ENCODE measurements at regions not wholly inside any gene's neighbourhood (a gene's known extent, or its start where the extent isn't known, plus 50 kb on each side); places are given as distances from the start of the nearest gene placed in this dataset.

DNA sequence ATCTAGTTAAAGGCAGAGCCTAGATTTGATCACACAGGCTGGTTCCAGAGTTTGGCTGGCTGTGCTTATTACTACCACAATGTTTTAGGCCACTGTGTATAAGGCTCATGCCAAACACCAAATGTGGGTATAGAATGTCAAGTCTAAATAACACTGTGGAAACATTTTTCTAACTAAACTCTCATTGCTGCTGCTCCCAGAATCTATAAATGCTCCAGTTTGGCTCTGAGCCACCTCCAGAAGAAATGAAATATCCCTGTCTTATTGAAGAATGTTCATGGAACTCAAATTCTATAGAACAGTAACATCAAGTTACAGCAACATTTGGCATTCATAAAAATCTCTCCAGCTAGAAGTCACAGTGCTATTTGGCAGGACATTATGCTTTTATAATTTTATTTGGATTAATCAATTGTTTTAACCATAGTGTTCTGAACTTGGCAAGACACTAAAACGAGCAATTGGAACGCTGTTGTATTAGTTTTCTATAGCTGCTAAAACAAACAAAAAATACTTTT, 178.1 kb upstream of the COX7C start:
- TF ChIP-seq, protein P1, sequence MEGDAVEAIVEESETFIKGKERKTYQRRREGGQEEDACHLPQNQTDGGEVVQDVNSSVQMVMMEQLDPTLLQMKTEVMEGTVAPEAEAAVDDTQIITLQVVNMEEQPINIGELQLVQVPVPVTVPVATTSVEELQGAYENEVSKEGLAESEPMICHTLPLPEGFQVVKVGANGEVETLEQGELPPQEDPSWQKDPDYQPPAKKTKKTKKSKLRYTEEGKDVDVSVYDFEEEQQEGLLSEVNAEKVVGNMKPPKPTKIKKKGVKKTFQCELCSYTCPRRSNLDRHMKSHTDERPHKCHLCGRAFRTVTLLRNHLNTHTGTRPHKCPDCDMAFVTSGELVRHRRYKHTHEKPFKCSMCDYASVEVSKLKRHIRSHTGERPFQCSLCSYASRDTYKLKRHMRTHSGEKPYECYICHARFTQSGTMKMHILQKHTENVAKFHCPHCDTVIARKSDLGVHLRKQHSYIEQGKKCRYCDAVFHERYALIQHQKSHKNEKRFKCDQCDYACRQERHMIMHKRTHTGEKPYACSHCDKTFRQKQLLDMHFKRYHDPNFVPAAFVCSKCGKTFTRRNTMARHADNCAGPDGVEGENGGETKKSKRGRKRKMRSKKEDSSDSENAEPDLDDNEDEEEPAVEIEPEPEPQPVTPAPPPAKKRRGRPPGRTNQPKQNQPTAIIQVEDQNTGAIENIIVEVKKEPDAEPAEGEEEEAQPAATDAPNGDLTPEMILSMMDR (IDR thresholded peaks at IDR 0.05), result no peak
- TF ChIP-seq POLR2A (IDR thresholded peaks at IDR 0.05), result no peak
